GM18951 (cell line): ENCODE measurements at regions not wholly inside any gene's neighbourhood (a gene's known extent, or its start where the extent isn't known, plus 50 kb on each side); places are given as distances from the start of the nearest gene placed in this dataset.

ENCODE experiments used
- POLR2A ChIP-seq: IDR thresholded peaks from 4 replicates; pipeline ENCODE4 v1.6.1; 2011; ENCODE audit warnings: mild to moderate bottlenecking; ENCODE audit not compliant: insufficient read length, insufficient read depth; ENCODE audit errors: extremely low read depth
- in situ Hi-C: fragments of 300-500 bp; cut with MboI; formaldehyde crosslinking; loops from one replicate; pipeline ENCODE4 v1.12.0; 2022; ENCODE audit warnings: low sequenced_read_pairs, mixed read lengths, inconsistent platforms; ENCODE audit not compliant: unreplicated experiment

DNA sequence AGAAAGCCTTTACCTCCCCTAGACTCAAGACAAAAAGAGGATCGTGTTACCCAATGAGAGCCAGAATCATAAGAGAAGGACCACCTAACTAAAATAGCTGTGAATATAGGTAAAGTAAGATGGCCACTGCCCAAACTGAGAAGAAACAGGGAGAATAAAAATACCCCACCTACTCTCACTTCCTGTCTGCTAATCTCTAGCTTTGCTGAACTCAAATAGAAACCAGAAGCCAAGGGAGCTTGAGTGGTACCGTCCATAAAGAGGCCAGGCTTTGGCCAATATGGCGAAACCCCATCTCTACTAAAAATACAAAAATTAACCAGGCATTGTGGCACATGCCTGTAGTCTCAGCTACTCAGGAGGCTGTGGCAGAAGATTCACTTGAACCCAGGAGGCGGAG, 123.0 kb upstream of the FST start:
- in situ Hi-C loops: no loop called here
- no peak for TF ChIP-seq POLR2A

DNA sequence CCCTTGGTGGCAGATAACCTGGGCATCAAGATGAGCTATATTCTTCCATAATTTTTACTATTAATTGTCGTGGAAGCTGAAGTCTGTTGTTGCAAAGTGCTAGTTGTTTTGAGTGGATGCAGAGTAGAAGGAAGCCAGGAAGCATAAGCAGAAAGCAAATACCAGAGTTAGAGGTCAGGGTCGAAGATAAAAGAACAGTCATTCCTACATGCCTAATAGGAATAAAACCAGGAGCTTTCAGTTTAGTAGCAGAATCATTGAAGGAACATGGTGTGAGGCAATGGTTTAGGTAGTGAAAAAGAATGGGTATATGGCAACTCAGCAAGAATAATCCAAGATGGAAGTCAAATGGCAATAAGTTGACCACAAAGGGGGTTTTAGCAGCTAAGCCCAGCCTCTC, 121.6 kb upstream of the FST start:
- TF ChIP-seq POLR2A: no peak
- in situ Hi-C loops: no loop called here

DNA sequence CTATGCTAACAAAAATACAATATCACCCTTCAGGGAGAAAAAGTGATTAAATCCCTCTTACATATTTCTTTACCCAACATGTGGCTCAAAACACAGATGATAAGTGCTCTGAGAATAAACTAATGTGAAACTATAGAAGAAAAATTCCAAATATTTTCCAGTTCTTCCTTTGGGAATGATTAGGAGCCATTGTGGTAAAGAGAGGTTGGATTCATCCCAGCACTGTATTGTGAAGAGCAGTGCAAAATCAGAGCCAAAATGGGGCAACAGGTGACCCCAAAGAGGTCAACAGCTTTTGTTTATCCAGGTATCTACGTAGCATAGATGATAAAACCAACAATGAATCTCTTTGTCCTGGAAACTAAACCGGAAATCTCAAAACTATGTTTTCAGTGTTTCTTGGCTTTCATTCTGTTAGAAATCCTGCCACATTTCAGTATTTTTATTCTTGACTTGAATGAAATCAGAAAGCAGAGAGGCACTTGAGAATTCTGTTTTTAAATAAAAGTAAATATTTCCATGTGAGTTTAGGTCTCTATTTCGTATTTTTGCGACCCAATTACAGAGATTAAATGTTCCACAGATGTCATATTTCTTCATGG, 120.4 kb upstream of the FST start:
- in situ Hi-C loops: no loop called here
- TF ChIP-seq POLR2A: no peak

DNA sequence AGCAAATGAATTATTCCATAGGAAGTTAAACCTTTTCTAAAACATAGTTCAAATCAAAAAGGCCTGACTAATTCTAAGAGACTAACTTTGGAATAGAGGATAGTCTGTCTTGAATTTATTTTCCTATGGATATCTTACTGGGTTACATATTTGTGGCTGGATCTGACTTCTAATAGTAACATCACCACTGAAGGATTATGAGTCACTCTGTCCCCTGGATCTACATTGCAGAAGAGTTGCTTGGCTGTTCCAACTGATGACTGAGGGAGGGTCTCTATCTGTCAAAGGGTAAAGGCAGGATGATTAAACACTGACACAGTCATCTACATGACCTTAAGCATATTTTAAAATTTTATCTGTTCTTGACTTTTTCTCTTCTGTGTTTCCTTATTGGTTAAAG, 119.6 kb upstream of the FST start:
- TF ChIP-seq POLR2A: no peak
- in situ Hi-C loops: no loop called here

DNA sequence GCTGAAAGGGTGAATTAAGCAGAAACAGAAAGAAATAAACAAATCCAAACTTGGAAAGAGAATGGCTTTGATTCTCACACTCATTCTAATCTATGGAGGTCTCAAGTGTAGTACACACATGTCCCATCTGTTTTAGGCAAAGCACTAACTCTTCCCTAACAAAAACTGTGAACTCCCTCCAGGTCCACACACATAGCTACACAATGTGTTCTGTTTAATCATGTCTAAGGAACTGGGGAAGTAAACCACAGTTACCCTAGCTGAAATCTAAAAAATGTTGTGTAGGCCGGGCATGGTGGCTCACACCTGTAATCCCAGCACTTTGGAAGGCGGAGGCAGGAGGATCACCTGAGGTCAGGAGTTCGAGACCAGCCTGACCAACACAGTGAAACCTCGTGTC, 118.7 kb upstream of the FST start:
- in situ Hi-C loops: no loop called here
- no peak for TF ChIP-seq POLR2A

DNA sequence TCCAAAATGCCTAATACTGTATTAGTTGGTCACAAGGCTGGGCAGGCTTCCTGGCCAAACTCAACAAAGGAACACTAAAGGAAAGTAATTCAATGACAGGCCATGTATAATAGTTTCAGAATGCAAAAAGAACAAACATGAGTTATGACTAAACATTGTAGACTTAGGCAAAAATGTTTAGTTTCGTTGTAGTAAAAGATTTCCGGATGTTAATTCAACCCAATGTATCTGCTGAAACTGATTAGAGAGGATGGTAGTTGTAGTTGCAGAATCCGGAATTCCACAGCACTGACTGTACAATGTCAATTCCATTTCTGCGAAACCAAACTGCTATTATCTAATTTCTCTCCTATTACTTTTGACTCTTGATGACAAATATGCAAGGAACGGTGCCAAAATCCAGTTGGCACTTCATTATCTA, 117.9 kb upstream of the FST start:
- in situ Hi-C loops: no loop called here
- no peak for TF ChIP-seq POLR2A

DNA sequence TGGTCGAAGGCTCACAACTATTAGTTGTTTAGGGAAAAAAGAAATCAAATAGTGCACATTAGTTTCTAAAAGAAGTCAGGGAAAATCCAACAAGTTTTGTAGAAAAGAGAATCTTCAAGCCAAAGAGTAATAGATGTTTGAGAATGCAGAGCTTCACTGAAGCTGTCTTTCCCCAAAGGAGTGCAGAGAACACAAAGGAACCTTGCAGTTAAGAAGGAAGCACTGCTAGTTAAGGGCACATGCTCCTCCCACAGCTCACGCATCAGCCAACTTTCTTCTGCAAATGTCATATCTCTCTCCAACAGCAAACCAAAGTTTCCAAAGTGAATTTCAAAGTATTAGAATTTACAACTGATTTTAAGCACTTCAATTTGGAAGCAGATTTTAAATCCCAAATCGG, 116.4 kb upstream of the FST start:
- in situ Hi-C loops: no loop called here
- TF ChIP-seq POLR2A: no peak

DNA sequence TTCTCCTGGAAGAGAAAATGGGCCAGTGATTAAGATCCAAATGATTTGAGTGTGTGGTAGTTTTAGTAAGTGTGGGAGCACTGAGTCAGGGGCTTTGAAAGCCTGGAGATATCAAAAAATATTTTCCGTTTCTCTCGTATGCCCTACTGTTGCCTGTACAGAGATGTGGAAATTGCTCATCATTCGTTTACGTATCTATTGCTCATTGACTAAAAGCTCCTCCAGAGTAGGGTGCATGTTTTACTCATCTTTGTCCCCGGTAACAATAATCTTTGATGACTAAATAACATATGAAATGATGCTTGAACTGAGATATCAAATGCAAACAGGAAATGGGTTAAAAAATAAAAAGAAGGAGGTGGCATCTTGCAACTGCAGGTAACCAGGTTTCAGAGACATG, 114.2 kb upstream of the FST start:
- in situ Hi-C loops: no loop called here
- no peak for TF ChIP-seq POLR2A

DNA sequence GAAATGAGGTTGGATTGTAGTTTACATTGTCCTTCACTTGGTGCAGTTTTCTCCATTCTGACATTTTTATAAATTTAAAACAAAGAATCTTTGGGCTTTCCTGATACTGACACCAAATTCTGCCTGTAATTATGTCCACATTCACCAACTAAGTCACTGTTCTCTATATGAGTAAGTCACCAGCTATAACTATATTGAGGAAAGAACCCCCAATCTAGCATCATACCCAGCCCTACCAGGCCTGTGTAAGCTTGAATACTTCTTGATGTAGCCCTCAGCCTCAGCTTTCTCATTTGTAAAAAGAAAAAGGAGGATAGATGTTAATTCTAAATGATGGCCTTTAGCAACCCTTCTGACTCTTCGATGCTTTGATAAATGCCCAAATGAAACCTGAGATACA, 112.7 kb upstream of the FST start:
- in situ Hi-C loops: no loop called here
- no peak for TF ChIP-seq POLR2A

DNA sequence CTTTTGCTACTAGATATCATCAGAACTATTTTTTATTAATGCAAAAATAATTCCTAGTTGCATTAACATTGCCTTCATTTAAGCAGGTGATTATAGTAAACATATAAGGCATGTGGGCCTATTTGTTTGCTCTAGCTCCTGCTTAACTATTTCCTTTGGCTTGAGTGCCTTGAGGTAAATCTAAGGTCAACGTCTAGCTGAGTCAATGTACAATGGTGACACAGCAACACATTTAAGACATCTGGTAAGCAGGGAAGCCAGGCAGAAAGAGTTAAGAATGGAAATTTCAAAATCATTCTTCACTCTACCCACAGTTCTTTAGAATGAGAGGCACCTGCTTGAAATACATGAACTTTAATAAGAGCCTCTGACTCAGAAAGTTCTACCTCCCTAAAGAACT, 111.9 kb upstream of the FST start:
- in situ Hi-C loops: no loop called here
- TF ChIP-seq POLR2A: no peak

DNA sequence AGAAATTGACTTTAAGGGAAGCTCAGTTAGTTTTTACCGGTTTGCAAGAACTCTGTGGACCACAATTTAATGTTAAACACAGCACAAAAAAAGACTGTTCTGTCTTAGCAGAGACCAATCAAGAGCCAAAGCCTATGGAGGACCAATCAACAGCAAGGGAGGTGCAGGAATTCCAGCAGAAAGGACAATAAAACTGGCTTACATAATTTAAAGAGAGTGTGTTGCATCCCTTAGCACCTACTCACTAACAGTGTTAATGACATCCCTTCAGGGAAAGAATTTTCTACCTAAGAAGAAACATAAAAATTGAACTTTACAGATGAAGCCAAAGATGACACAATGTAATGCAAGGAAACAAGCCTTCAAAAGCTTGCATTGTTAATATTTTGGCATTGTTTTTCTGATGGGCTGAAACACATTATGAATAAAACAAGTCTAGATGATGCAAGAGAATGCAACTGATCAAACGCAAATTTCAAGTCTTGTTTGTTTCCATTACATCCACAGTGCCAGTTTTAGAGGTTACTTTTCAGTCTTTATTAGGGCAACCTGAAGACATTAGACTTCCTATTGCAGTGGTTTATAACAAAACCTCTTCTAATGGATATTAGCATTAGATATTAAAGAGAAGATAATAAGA, 111.3 kb upstream of the FST start:
- TF ChIP-seq POLR2A: no peak
- in situ Hi-C loops: no loop called here

DNA sequence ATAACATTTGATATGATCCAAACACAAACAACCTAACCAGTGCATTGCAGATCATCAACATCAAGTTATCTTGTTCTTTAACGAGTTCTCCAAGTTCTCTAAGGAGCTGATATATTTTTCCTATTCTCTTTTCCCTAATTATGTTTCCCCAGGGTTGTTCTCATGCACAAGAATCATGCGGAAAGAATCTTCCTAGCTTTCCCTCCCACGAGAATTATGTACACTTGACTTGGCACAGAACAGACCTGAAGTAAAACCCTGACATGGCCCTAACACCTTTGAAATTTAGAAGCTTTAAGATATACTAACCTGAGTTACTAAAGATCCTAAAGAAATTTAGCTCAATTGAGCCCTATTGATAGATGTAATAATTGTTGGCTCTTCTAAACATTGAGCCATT, 110.7 kb upstream of the FST start:
- TF ChIP-seq POLR2A: no peak
- in situ Hi-C loops: no loop called here

DNA sequence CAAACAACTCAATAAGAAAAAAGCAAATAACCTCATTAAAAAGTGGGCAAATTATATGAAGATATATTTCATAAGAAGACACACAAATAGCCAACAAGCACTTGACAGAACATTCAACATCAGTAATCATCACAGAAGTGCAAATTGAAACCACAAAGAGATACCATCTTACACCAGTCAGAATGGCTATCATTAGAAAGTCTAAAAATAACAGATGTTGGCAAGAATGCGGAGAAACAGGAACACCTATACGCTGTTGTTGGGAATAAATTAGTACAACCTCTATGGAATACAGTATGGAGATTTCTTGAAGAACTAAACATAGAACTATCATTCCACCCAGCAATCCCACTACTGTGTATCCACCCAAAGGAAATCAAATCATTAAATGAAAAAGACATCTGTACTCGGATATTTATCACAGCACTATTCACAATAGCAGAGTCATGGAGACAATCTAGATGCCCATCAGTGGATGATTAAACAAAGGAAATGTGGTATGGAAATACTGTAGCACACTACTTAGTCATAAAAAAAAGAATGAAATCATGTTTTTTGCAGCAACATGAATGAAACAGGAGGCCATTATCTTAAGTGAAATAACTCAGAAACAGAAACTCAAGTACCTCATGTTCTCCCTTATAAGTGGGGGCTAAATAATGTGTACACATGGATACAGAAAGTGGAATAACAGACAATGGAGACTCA, 106.8 kb upstream of the FST start:
- TF ChIP-seq POLR2A: no peak
- in situ Hi-C loops: no loop called here

DNA sequence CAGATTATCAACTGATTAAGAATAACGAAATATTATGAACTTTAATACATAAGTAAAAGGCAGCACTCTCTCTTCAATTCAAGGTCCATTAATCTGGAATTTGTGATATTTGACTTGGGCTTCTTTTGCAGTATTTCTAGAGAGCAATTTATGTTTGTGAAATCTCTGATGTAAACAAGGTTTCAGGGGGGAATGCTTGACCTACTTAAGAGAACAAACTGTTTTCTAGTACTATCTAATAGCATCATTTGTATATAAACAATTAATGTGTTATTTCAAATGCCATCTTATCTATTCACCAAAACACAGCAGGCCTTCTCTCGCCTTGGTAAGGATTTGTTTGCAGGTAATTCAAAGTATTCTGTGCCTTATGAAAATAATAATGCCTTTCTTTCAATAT, 103.6 kb upstream of the FST start:
- no peak for TF ChIP-seq POLR2A
- in situ Hi-C loops: no loop called here

DNA sequence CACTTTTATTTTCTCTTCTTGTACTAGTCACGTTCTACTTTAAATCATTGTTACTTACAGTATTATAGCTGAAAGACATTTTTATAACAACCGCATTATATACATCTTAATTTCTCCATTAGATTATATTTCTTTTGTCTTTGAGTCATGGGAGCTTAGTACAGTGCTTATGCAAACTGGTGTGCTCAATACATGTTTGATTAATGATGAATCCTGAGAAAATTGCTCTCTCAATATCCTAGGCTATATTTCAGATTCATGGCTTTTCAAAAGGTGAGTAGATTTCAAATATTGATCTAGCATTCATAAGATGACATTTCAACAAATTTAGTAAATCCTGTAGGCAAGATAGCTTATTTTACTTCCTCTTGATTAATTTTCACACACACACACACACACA, 102.2 kb upstream of the FST start:
- in situ Hi-C loops: no loop called here
- no peak for TF ChIP-seq POLR2A
